ENCODE measurements at regions not wholly inside any gene's neighbourhood (a gene's known extent, or its start where the extent isn't known, plus 50 kb on each side); places are given as distances from the start of the nearest gene placed in this dataset.

GRCh38 chr1:147080006-147080661, 92.1 kb downstream of the PRKAB2 start:
- H3K36me3 ChIP-seq = no peaks in the 10 kb centered on the region
- peaks cover 12% of the 10 kb centered on the region for H3K4me1 Mint-ChIP-seq
- TF ChIP-seq EZH2 (IDR thresholded peaks at IDR 0.05) = no peak
- no peak for TF ChIP-seq EZH2phosphoT487 (IDR thresholded peaks at IDR 0.05)
- TF ChIP-seq, protein P1, sequence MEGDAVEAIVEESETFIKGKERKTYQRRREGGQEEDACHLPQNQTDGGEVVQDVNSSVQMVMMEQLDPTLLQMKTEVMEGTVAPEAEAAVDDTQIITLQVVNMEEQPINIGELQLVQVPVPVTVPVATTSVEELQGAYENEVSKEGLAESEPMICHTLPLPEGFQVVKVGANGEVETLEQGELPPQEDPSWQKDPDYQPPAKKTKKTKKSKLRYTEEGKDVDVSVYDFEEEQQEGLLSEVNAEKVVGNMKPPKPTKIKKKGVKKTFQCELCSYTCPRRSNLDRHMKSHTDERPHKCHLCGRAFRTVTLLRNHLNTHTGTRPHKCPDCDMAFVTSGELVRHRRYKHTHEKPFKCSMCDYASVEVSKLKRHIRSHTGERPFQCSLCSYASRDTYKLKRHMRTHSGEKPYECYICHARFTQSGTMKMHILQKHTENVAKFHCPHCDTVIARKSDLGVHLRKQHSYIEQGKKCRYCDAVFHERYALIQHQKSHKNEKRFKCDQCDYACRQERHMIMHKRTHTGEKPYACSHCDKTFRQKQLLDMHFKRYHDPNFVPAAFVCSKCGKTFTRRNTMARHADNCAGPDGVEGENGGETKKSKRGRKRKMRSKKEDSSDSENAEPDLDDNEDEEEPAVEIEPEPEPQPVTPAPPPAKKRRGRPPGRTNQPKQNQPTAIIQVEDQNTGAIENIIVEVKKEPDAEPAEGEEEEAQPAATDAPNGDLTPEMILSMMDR (IDR thresholded peaks at IDR 0.05) = no peak
- H3K27me3 ChIP-seq = peaks cover 37% of the 10 kb centered on the region
- no peaks in the 10 kb centered on the region for H3K4me1 ChIP-seq
- no peaks in the 10 kb centered on the region for H3K79me2 ChIP-seq (ENCODE audit: low read depth)
- no peak overlapping the region for H3K9ac ChIP-seq
- H3K27me3 Mint-ChIP-seq (ENCODE audit: insufficient read depth, low read depth) = peaks cover 89% of the 10 kb centered on the region
- peaks cover 35% of the 10 kb centered on the region for H3K9me3 Mint-ChIP-seq
- no peaks in the 10 kb centered on the region for H3K9me3 ChIP-seq (ENCODE audit: low read depth)
- H3K4me3 ChIP-seq = no peak overlapping the region
- no peak overlapping the region for H2AFZ ChIP-seq (replicated peaks)
- peak overlapping the region; percentile 29 for H3K4me3 Mint-ChIP-seq
- DNase-seq (ENCODE audit: low spot score) = no peak
- H3K27ac ChIP-seq = no peak overlapping the region
- H3K4me2 ChIP-seq = no peak overlapping the region
- no peaks in the 10 kb centered on the region for H4K20me1 ChIP-seq (ENCODE audit: low read depth)
- peaks cover 18% of the 10 kb centered on the region for H3F3A ChIP-seq (ENCODE audit: low read depth)
- no peak overlapping the region for H3K27ac Mint-ChIP-seq
- H3K36me3 Mint-ChIP-seq = no peaks in the 10 kb centered on the region

- H2AFZ ChIP-seq (replicated peaks) = no peak overlapping the region
- no peak for DNase-seq (ENCODE audit: low spot score)
Observed at GRCh38 chr1:147079400-147080005, 92.8 kb downstream of the PRKAB2 start.

GRCh38 chr1:147078606-147079399, 93.5 kb downstream of the PRKAB2 start:
- no peak for DNase-seq (ENCODE audit: low spot score)
- peaks cover 41% of the 10 kb centered on the region for H3K9me3 Mint-ChIP-seq
- peaks cover 8% of the 10 kb centered on the region for H3F3A ChIP-seq (ENCODE audit: low read depth)
- no peak overlapping the region for H2AFZ ChIP-seq (replicated peaks)
- H3K27ac ChIP-seq = no peak overlapping the region
- peak overlapping the region; percentile 29 for H3K4me3 Mint-ChIP-seq
- peaks cover 87% of the 10 kb centered on the region for H3K27me3 Mint-ChIP-seq (ENCODE audit: insufficient read depth, low read depth)
- peaks cover 43% of the 10 kb centered on the region for H3K27me3 ChIP-seq
- no peak overlapping the region for H3K9ac ChIP-seq
- no peaks in the 10 kb centered on the region for H3K9me3 ChIP-seq (ENCODE audit: low read depth)
- H4K20me1 ChIP-seq (ENCODE audit: low read depth) = no peaks in the 10 kb centered on the region
- TF ChIP-seq EZH2 (IDR thresholded peaks at IDR 0.05) (no peak), EZH2phosphoT487 (IDR thresholded peaks at IDR 0.05) (no peak)
- TF ChIP-seq, protein P1 (IDR thresholded peaks at IDR 0.05) = no peak
- H3K4me2 ChIP-seq = no peak overlapping the region
- H3K4me1 Mint-ChIP-seq = peaks cover 9% of the 10 kb centered on the region
- no peak overlapping the region for H3K27ac Mint-ChIP-seq
- no peaks in the 10 kb centered on the region for H3K4me1 ChIP-seq
- no peaks in the 10 kb centered on the region for H3K36me3 ChIP-seq
- no peak overlapping the region for H3K4me3 ChIP-seq
- H3K36me3 Mint-ChIP-seq = no peaks in the 10 kb centered on the region
- no peaks in the 10 kb centered on the region for H3K79me2 ChIP-seq (ENCODE audit: low read depth)

More at GRCh38 chr1:147079400-147080005, 92.8 kb downstream of the PRKAB2 start:
- H3K79me2 ChIP-seq (ENCODE audit: low read depth) = no peaks in the 10 kb centered on the region
- peaks cover 12% of the 10 kb centered on the region for H3K4me1 Mint-ChIP-seq
- H3K9me3 ChIP-seq (ENCODE audit: low read depth) = no peaks in the 10 kb centered on the region
- peaks cover 41% of the 10 kb centered on the region for H3K27me3 ChIP-seq
- H3K36me3 Mint-ChIP-seq = no peaks in the 10 kb centered on the region
- no peak overlapping the region for H3K27ac ChIP-seq
- H3K4me2 ChIP-seq = no peak overlapping the region
- no peak for TF ChIP-seq EZH2phosphoT487 (IDR thresholded peaks at IDR 0.05)
- TF ChIP-seq EZH2 (IDR thresholded peaks at IDR 0.05) = no peak
- TF ChIP-seq, protein P1 (IDR thresholded peaks at IDR 0.05) = no peak
- peaks cover 91% of the 10 kb centered on the region for H3K27me3 Mint-ChIP-seq (ENCODE audit: insufficient read depth, low read depth)
- no peaks in the 10 kb centered on the region for H3K4me1 ChIP-seq
- H3K4me3 ChIP-seq = no peak overlapping the region
- H3F3A ChIP-seq (ENCODE audit: low read depth) = peaks cover 15% of the 10 kb centered on the region
- H3K27ac Mint-ChIP-seq = no peak overlapping the region
- H4K20me1 ChIP-seq (ENCODE audit: low read depth) = no peaks in the 10 kb centered on the region
- peak overlapping the region; percentile 29 for H3K4me3 Mint-ChIP-seq
- H3K36me3 ChIP-seq = no peaks in the 10 kb centered on the region
- H3K9ac ChIP-seq = no peak overlapping the region
- peaks cover 37% of the 10 kb centered on the region for H3K9me3 Mint-ChIP-seq
